C4-2B (cell line): ENCODE measurements at regions not wholly inside any gene's neighbourhood (a gene's known extent, or its start where the extent isn't known, plus 50 kb on each side); places are given as distances from the start of the nearest gene placed in this dataset.

Experiments used
- CTCF ChIP-seq: fragments of 450-650 bp; conservative IDR thresholded peaks from 2 replicates; pipeline ENCODE4 v1.5.1; 2017; ENCODE audit warnings: mild to moderate bottlenecking
- ZFX ChIP-seq: fragments of 450-650 bp; IDR thresholded peaks from 2 replicates; pipeline ENCODE4 v1.6.1; 2017

GRCh38 chr2:36088716-36089328, 266.8 kb upstream of the CRIM1 start:
- TF ChIP-seq CTCF, result no peak
- no peak for TF ChIP-seq ZFX
